Stimulated activated CD4-positive, alpha-beta T cell treated with anti-CD3 and anti-CD28 coated beads, Interleukin-4, amount 100 ng/mL, for 48 hours (primary cell): ENCODE measurements at regions not wholly inside any gene's neighbourhood (a gene's known extent, or its start where the extent isn't known, plus 50 kb on each side); places are given as distances from the start of the nearest gene placed in this dataset.

Experiments
- DNase-seq, 2 donors: peaks; one replicate each; pipeline ENCODE4 v3.0.0-alpha.2; 2020; ENCODE audit warnings: low read depth in 2 of 2

GRCh38 chrX:107560980-107561379, 67.3 kb upstream of the PRPS1 start:
- no peak for DNase-seq

- DNase-seq = no peak
These were observed 66.7 kb upstream of the PRPS1 start for GRCh38 chrX:107561468-107562215.

- no peak for DNase-seq
These were observed 65.8 kb upstream of the PRPS1 start for GRCh38 chrX:107562482-107562881.

- no peak for DNase-seq
These were observed 64.5 kb upstream of the PRPS1 start for GRCh38 chrX:107563824-107564223.

- DNase-seq = no peak
These were observed 63.3 kb upstream of the PRPS1 start for GRCh38 chrX:107565015-107565414.

- DNase-seq = no peak
These were observed 62.2 kb upstream of the PRPS1 start for GRCh38 chrX:107565931-107566603.

GRCh38 chrX:107566604-107567262, 61.6 kb upstream of the PRPS1 start:
- DNase-seq = no peak

- no peak for DNase-seq
These were observed 60.9 kb upstream of the PRPS1 start for GRCh38 chrX:107567370-107567769.

GRCh38 chrX:107571296-107571998, 56.9 kb upstream of the PRPS1 start:
- DNase-seq = no peak

- DNase-seq = no peak
These were observed 55.3 kb upstream of the PRPS1 start for GRCh38 chrX:107573016-107573415.

- no peak for DNase-seq
These were observed 54.1 kb upstream of the PRPS1 start for GRCh38 chrX:107574054-107574683.

GRCh38 chrX:107574711-107575110, 53.6 kb upstream of the PRPS1 start:
- DNase-seq = no peak

GRCh38 chrX:107576392-107576791, 51.9 kb upstream of the PRPS1 start:
- DNase-seq = no peak

- DNase-seq = no peak
These were observed 51.5 kb upstream of the PRPS1 start for GRCh38 chrX:107576841-107577240.

GRCh38 chrX:107577933-107578332, 50.4 kb upstream of the PRPS1 start:
- DNase-seq = no peak
